ENCODE measurements at regions not wholly inside any gene's neighbourhood (a gene's known extent, or its start where the extent isn't known, plus 50 kb on each side); places are given as distances from the start of the nearest gene placed in this dataset.

DNA sequence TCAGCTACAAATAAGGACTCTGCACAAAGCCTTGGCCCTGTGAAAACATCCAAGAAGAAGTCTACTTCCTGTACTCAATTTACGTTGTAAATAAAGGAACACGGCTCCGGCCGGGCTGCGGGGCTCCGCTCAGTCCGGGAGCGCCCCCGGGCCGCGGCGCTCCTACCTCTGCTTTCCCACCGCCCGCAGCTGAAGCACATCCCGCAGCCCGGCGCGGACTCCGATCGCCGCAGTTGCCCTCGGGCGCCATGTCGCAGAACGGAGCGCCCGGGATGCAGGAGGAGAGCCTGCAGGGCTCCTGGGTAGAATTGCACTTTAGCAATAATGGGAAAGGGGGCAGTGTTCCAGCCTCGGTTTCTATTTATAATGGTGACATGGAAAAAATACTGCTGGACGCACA, 502.3 kb upstream of the FOXG1 start:
- Histone ChIP-seq H3K9me3 (ENCODE audit: control insufficient read depth, low read length) (peaks cover 12% of the 10 kb centered on the region), H3K4me3 (ENCODE audit: extremely low read depth, insufficient read depth, low read length, poor library complexity, severe bottlenecking) (no peak overlapping the region), H3K27ac (ENCODE audit: low read depth, low read length, severe bottlenecking) (no peak overlapping the region), H3K4me1 (ENCODE audit: control insufficient read depth, insufficient read depth, low read length, poor library complexity, severe bottlenecking) (no peaks in the 10 kb centered on the region), H3K36me3 (ENCODE audit: control insufficient read depth, insufficient read depth, low read length) (no peaks in the 10 kb centered on the region)
- 95 to 96% methylated on average over 23 to 24 of the region's 29 CpGs for WGBS, 2 experiments (ENCODE audit: insufficient coverage in 2 of 2)

DNA sequence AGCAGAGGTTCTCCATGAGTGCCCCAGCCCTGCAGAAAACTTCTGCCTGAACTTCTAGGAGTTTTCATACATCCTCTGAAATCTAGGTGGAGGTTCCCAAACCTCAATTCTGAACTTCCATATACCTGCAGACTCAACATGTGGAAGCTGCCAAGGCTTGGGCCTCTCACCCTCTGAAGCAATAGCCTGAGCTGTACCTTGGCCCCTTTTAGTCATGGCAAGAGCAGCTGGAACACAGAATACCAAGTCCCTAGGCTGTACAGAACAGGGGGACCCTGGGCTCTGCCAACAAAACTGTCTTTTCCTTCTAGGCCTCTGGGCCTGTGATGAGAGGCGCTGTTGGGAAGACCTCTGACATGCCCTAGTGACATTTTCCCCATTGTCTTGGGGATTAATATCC, 494.3 kb upstream of the FOXG1 start:
- H3K4me1 ChIP-seq (ENCODE audit: control insufficient read depth, insufficient read depth, low read length, poor library complexity, severe bottlenecking), result no peaks in the 10 kb centered on the region
- peaks cover under 1% of the 10 kb centered on the region for H3K9me3 ChIP-seq (ENCODE audit: control insufficient read depth, low read length)
- no peaks in the 10 kb centered on the region for H3K36me3 ChIP-seq (ENCODE audit: control insufficient read depth, insufficient read depth, low read length)
- no peak overlapping the region for H3K4me3 ChIP-seq (ENCODE audit: extremely low read depth, insufficient read depth, low read length, poor library complexity, severe bottlenecking)
- no peak overlapping the region for H3K27ac ChIP-seq (ENCODE audit: low read depth, low read length, severe bottlenecking)
- 80 to 92% methylated on average over 1 of the region's 1 CpG for WGBS, 2 experiments (ENCODE audit: insufficient coverage in 2 of 2)

- Histone ChIP-seq H3K4me1 (ENCODE audit: control insufficient read depth, insufficient read depth, low read length, poor library complexity, severe bottlenecking) (no peaks in the 10 kb centered on the region), H3K27ac (ENCODE audit: low read depth, low read length, severe bottlenecking) (no peak overlapping the region), H3K4me3 (ENCODE audit: extremely low read depth, insufficient read depth, low read length, poor library complexity, severe bottlenecking) (no peak overlapping the region), H3K9me3 (ENCODE audit: control insufficient read depth, low read length) (no peaks in the 10 kb centered on the region), H3K36me3 (ENCODE audit: control insufficient read depth, insufficient read depth, low read length) (no peaks in the 10 kb centered on the region)
- 100% methylated on average over 1 of the region's 5 CpGs; no CpG with 5 or more reads in 1 of the 2 experiments for WGBS, 2 experiments (ENCODE audit: insufficient coverage in 2 of 2)
Observed at GRCh38 chr14:28280530-28280929, 486.1 kb upstream of the FOXG1 start.

- WGBS, 2 experiments (ENCODE audit: insufficient coverage in 2 of 2), result no CpG with 5 or more reads among the region's 2 CpGs
- Histone ChIP-seq H3K27ac (ENCODE audit: low read depth, low read length, severe bottlenecking) (no peak overlapping the region), H3K9me3 (ENCODE audit: control insufficient read depth, low read length) (no peaks in the 10 kb centered on the region), H3K4me3 (ENCODE audit: extremely low read depth, insufficient read depth, low read length, poor library complexity, severe bottlenecking) (no peak overlapping the region), H3K4me1 (ENCODE audit: control insufficient read depth, insufficient read depth, low read length, poor library complexity, severe bottlenecking) (no peaks in the 10 kb centered on the region), H3K36me3 (ENCODE audit: control insufficient read depth, insufficient read depth, low read length) (no peaks in the 10 kb centered on the region)
Observed at GRCh38 chr14:28280997-28281598, 485.5 kb upstream of the FOXG1 start.

DNA sequence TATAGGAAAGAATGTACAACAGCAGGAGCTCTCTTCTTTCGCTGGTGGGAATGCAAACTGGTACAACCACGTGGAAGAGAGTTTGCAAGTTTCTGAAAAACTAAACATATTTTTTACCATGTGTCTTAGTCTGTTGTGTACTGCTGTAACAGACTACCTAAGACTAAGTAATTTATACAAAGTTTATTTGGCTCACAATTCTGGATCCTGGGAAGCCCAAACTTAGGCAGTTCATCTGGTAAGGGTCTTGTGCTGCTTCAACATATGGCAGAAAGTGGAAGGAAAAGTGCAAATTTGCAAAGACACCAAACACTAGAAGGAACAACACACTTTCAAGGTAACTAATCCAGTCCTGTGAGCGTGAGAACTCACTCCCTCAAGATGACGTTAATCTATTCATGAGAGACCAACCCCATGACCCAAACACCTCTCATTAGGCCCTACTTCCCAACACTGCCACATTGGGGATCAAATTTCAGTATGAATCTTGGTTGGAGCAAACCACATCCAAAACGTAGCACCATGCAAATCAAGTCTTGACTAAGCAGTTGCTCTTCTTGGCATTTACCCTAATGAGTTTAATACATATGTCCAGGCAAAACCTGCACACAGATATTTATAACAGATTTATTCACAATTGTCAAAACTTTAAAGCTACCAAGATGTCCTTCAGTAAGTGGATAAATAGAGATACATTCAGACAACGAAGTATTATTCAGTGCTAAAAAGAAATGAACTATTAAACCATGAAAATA, 481.9 kb upstream of the FOXG1 start:
- H3K27ac ChIP-seq (ENCODE audit: low read depth, low read length, severe bottlenecking), result no peak overlapping the region
- no peak overlapping the region for H3K4me3 ChIP-seq (ENCODE audit: extremely low read depth, insufficient read depth, low read length, poor library complexity, severe bottlenecking)
- H3K36me3 ChIP-seq (ENCODE audit: control insufficient read depth, insufficient read depth, low read length), result no peaks in the 10 kb centered on the region
- H3K9me3 ChIP-seq (ENCODE audit: control insufficient read depth, low read length), result no peaks in the 10 kb centered on the region
- 52 to 78% methylated on average over 3 to 5 of the region's 6 CpGs for WGBS, 2 experiments (ENCODE audit: insufficient coverage in 2 of 2)
- no peaks in the 10 kb centered on the region for H3K4me1 ChIP-seq (ENCODE audit: control insufficient read depth, insufficient read depth, low read length, poor library complexity, severe bottlenecking)

GRCh38 chr14:28294834-28295440, 471.6 kb upstream of the FOXG1 start:
- Histone ChIP-seq H3K27ac (ENCODE audit: low read depth, low read length, severe bottlenecking) (no peak overlapping the region), H3K9me3 (ENCODE audit: control insufficient read depth, low read length) (peaks cover 5% of the 10 kb centered on the region), H3K4me1 (ENCODE audit: control insufficient read depth, insufficient read depth, low read length, poor library complexity, severe bottlenecking) (no peaks in the 10 kb centered on the region), H3K36me3 (ENCODE audit: control insufficient read depth, insufficient read depth, low read length) (no peaks in the 10 kb centered on the region), H3K4me3 (ENCODE audit: extremely low read depth, insufficient read depth, low read length, poor library complexity, severe bottlenecking) (no peak overlapping the region)
- WGBS, 2 experiments (ENCODE audit: insufficient coverage in 2 of 2), result 26 to 64% methylated on average over 2 to 6 of the region's 6 CpGs

DNA sequence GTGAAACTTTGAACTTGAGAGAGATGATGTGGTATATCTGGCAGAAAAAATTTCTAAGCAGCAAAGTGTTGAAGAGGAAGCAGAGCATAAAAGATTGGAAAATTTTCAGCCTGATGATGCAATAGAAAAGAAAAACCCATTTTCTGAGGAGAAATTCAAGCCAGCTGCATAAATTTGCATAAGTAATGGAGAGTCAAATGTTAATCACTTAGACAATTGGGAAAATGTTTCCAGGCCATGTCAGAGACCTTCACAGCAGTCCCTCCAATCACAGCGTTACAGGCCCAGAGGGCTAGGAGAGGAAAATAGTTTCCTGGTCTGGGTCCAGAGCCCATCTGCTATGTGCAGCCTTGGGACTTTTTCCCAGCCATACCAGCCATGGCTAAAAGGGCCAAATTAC, 469.0 kb upstream of the FOXG1 start:
- no peaks in the 10 kb centered on the region for H3K4me1 ChIP-seq (ENCODE audit: control insufficient read depth, insufficient read depth, low read length, poor library complexity, severe bottlenecking)
- H3K27ac ChIP-seq (ENCODE audit: low read depth, low read length, severe bottlenecking), result no peak overlapping the region
- H3K36me3 ChIP-seq (ENCODE audit: control insufficient read depth, insufficient read depth, low read length), result no peaks in the 10 kb centered on the region
- peaks cover 5% of the 10 kb centered on the region for H3K9me3 ChIP-seq (ENCODE audit: control insufficient read depth, low read length)
- WGBS, 2 experiments (ENCODE audit: insufficient coverage in 2 of 2), result 83% methylated on average over 1 of the region's 1 CpG; no CpG with 5 or more reads in 1 of the 2 experiments
- no peak overlapping the region for H3K4me3 ChIP-seq (ENCODE audit: extremely low read depth, insufficient read depth, low read length, poor library complexity, severe bottlenecking)

- H3K27ac ChIP-seq (ENCODE audit: low read depth, low read length, severe bottlenecking), result no peak overlapping the region
- no peak overlapping the region for H3K4me3 ChIP-seq (ENCODE audit: extremely low read depth, insufficient read depth, low read length, poor library complexity, severe bottlenecking)
- H3K36me3 ChIP-seq (ENCODE audit: control insufficient read depth, insufficient read depth, low read length), result no peaks in the 10 kb centered on the region
- no peaks in the 10 kb centered on the region for H3K4me1 ChIP-seq (ENCODE audit: control insufficient read depth, insufficient read depth, low read length, poor library complexity, severe bottlenecking)
- 60 to 93% methylated on average over 1 to 2 of the region's 3 CpGs for WGBS, 2 experiments (ENCODE audit: insufficient coverage in 2 of 2)
- H3K9me3 ChIP-seq (ENCODE audit: control insufficient read depth, low read length), result peaks cover 5% of the 10 kb centered on the region
Observed at GRCh38 chr14:28298156-28298555, 468.4 kb upstream of the FOXG1 start.

GRCh38 chr14:28299227-28299626, 467.4 kb upstream of the FOXG1 start:
- Histone ChIP-seq H3K27ac (ENCODE audit: low read depth, low read length, severe bottlenecking) (no peak overlapping the region), H3K4me3 (ENCODE audit: extremely low read depth, insufficient read depth, low read length, poor library complexity, severe bottlenecking) (no peak overlapping the region), H3K36me3 (ENCODE audit: control insufficient read depth, insufficient read depth, low read length) (no peaks in the 10 kb centered on the region), H3K9me3 (ENCODE audit: control insufficient read depth, low read length) (peaks cover 5% of the 10 kb centered on the region), H3K4me1 (ENCODE audit: control insufficient read depth, insufficient read depth, low read length, poor library complexity, severe bottlenecking) (no peaks in the 10 kb centered on the region)
- 84 to 100% methylated on average over 3 to 6 of the region's 6 CpGs for WGBS, 2 experiments (ENCODE audit: insufficient coverage in 2 of 2)

DNA sequence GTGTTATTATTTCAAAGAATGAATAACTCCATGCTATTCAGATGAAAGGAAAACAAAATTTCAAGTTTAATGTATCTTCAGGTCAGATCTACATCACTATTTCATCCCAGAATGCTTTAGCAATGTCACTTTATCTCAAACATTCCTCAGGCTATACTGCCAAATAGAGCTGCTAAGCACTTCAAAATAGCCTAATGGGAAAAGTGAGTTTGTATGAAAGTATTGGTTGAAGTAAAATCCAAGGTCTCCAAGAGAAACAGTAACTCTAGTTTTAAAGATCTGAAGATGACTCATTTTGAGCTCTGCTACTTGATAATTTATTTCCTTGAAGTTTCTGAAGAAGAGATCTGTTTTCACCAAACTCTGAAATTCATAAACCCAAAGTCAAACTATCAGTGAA, 466.2 kb upstream of the FOXG1 start:
- Histone ChIP-seq H3K36me3 (ENCODE audit: control insufficient read depth, insufficient read depth, low read length) (no peaks in the 10 kb centered on the region), H3K4me3 (ENCODE audit: extremely low read depth, insufficient read depth, low read length, poor library complexity, severe bottlenecking) (no peak overlapping the region), H3K4me1 (ENCODE audit: control insufficient read depth, insufficient read depth, low read length, poor library complexity, severe bottlenecking) (no peaks in the 10 kb centered on the region), H3K9me3 (ENCODE audit: control insufficient read depth, low read length) (peaks cover 5% of the 10 kb centered on the region), H3K27ac (ENCODE audit: low read depth, low read length, severe bottlenecking) (no peak overlapping the region)

- 70 to 89% methylated on average over 2 to 3 of the region's 4 CpGs for WGBS, 2 experiments (ENCODE audit: insufficient coverage in 2 of 2)
Observed at GRCh38 chr14:28301179-28301578, 465.4 kb upstream of the FOXG1 start.

More at GRCh38 chr14:28301179-28301578, 465.4 kb upstream of the FOXG1 start:
- H3K27ac ChIP-seq (ENCODE audit: low read depth, low read length, severe bottlenecking), result no peak overlapping the region
- H3K4me3 ChIP-seq (ENCODE audit: extremely low read depth, insufficient read depth, low read length, poor library complexity, severe bottlenecking), result no peak overlapping the region
- H3K4me1 ChIP-seq (ENCODE audit: control insufficient read depth, insufficient read depth, low read length, poor library complexity, severe bottlenecking), result no peaks in the 10 kb centered on the region
- H3K9me3 ChIP-seq (ENCODE audit: control insufficient read depth, low read length), result peaks cover 5% of the 10 kb centered on the region
- H3K36me3 ChIP-seq (ENCODE audit: control insufficient read depth, insufficient read depth, low read length), result no peaks in the 10 kb centered on the region

Data from mesodermal cell (in vitro differentiated cells).